OCI-LY7 (cell line): ENCODE measurements at regions not wholly inside any gene's neighbourhood (a gene's known extent, or its start where the extent isn't known, plus 50 kb on each side); places are given as distances from the start of the nearest gene placed in this dataset.

Experiments
- EZH2phosphoT487 ChIP-seq: fragments of 200-600 bp; sonication (generic); IDR thresholded peaks from 2 replicates; pipeline ENCODE4 v1.6.1; 2018; ENCODE audit warnings: low read depth, borderline replicate concordance, mild to moderate bottlenecking, mixed run types, antibody characterized with exemption, low read length, moderate library complexity, mixed read lengths
- TF ChIP-seq, protein P1 (sequence below): fragments of 200-600 bp; sonication (generic); conservative IDR thresholded peaks from 2 replicates; pipeline ENCODE4 v1.5.1; 2014; ENCODE audit warnings: mild to moderate bottlenecking, antibody characterized with exemption, low read length, moderate library complexity, mixed read lengths

DNA sequence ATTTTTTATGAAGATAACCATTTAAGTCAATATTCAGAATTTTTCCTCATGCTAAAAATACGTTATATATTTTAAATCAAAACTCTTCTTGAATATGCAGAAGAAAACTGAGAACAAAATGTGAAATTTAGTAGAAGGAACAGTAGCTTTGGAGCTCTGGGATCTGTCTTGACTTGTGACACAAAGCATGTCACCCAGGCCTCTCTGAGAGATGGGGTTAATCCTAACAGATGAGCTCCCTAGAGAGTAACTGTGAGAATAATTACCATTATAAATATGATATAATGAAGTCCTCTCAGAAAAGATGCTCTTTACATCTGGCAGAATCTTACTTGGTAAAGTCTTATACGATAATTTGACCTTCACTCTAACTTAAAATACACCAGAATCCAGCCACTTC lies 272.0 kb downstream of the PTPRC start:
- TF ChIP-seq, protein P1, sequence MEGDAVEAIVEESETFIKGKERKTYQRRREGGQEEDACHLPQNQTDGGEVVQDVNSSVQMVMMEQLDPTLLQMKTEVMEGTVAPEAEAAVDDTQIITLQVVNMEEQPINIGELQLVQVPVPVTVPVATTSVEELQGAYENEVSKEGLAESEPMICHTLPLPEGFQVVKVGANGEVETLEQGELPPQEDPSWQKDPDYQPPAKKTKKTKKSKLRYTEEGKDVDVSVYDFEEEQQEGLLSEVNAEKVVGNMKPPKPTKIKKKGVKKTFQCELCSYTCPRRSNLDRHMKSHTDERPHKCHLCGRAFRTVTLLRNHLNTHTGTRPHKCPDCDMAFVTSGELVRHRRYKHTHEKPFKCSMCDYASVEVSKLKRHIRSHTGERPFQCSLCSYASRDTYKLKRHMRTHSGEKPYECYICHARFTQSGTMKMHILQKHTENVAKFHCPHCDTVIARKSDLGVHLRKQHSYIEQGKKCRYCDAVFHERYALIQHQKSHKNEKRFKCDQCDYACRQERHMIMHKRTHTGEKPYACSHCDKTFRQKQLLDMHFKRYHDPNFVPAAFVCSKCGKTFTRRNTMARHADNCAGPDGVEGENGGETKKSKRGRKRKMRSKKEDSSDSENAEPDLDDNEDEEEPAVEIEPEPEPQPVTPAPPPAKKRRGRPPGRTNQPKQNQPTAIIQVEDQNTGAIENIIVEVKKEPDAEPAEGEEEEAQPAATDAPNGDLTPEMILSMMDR = no peak
- TF ChIP-seq EZH2phosphoT487 = no peak
